ENCODE measurements at regions not wholly inside any gene's neighbourhood (a gene's known extent, or its start where the extent isn't known, plus 50 kb on each side); places are given as distances from the start of the nearest gene placed in this dataset.

DNA sequence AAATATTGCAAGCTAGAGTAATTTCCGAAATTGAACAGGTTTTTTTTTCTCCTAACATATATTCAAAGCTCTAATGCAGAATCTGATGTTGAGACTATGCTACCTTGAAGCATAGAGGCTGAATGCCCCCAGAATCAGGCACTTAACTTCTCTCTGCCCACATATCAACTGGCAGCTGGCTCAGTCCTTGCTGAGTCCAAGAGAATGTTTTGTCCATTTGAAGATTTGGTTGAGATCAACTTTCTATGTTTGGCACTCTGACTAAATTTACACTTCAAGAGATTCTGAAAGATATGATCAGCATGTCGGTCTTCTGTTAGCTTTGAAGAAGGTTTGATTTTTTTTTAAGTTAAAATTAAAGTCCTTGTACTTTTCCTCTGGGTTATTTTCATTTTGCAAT is 1298.1 kb downstream of the EPHA7 start:
- H3K4me3 ChIP-seq (ENCODE audit: low read depth, low read length) = no peak overlapping the region
- no peak for TF ChIP-seq CTCF (IDR thresholded peaks at IDR 0.05; ENCODE audit: low read depth, low read length, missing control alignments)
- in situ Hi-C loops (cut with HindIII; ENCODE audit: low pct_ligation_motif_present, low sequenced_read_pairs) = no loop called here

GRCh38 chr6:92117800-92118199 is 1301.6 kb downstream of the EPHA7 start:
- Histone ChIP-seq H3K27ac (no peak overlapping the region), H3K27me3 (replicated peaks) (no peaks in the 10 kb centered on the region), H3K36me3 (replicated peaks) (no peaks in the 10 kb centered on the region), H3K4me3 (ENCODE audit: low read depth, low read length) (no peak overlapping the region)
- no peak for DNase-seq
- in situ Hi-C loops (cut with HindIII; ENCODE audit: low pct_ligation_motif_present, low sequenced_read_pairs) = no loop called here
- TF ChIP-seq CTCF (IDR thresholded peaks at IDR 0.05; ENCODE audit: low read depth, low read length, missing control alignments) = no peak

More for the DNA sequence above, 1298.1 kb downstream of the EPHA7 start:
- Histone ChIP-seq H3K36me3 (replicated peaks) (no peaks in the 10 kb centered on the region), H3K27ac (no peak overlapping the region), H3K27me3 (replicated peaks) (no peaks in the 10 kb centered on the region)
- no peak for DNase-seq

- in situ Hi-C loops (cut with HindIII; ENCODE audit: low pct_ligation_motif_present, low sequenced_read_pairs) = no loop called here
- no peak for TF ChIP-seq CTCF (IDR thresholded peaks at IDR 0.05; ENCODE audit: low read depth, low read length, missing control alignments)
- H3K27ac ChIP-seq = no peak overlapping the region
Observed at GRCh38 chr6:92114797-92115196, 1304.6 kb downstream of the EPHA7 start.

GRCh38 chr6:92114091-92114675 is 1305.2 kb downstream of the EPHA7 start:
- no peak for TF ChIP-seq CTCF (IDR thresholded peaks at IDR 0.05; ENCODE audit: low read depth, low read length, missing control alignments)
- DNase-seq = no peak
- in situ Hi-C loops (cut with HindIII; ENCODE audit: low pct_ligation_motif_present, low sequenced_read_pairs) = no loop called here
- H3K4me3 ChIP-seq (ENCODE audit: low read depth, low read length) = no peak overlapping the region
- H3K27me3 ChIP-seq (replicated peaks) = no peaks in the 10 kb centered on the region
- H3K36me3 ChIP-seq (replicated peaks) = no peaks in the 10 kb centered on the region
- H3K27ac ChIP-seq = no peak overlapping the region

More at GRCh38 chr6:92114797-92115196, 1304.6 kb downstream of the EPHA7 start:
- Histone ChIP-seq H3K36me3 (replicated peaks) (no peaks in the 10 kb centered on the region), H3K27me3 (replicated peaks) (no peaks in the 10 kb centered on the region), H3K4me3 (ENCODE audit: low read depth, low read length) (no peak overlapping the region)
- DNase-seq = no peak

GRCh38 chr6:92111386-92111785 is 1308.0 kb downstream of the EPHA7 start:
- Histone ChIP-seq H3K27me3 (replicated peaks) (no peaks in the 10 kb centered on the region), H3K4me3 (ENCODE audit: low read depth, low read length) (no peak overlapping the region), H3K27ac (no peak overlapping the region), H3K36me3 (replicated peaks) (no peaks in the 10 kb centered on the region)
- no peak for TF ChIP-seq CTCF (IDR thresholded peaks at IDR 0.05; ENCODE audit: low read depth, low read length, missing control alignments)
- in situ Hi-C loops (cut with HindIII; ENCODE audit: low pct_ligation_motif_present, low sequenced_read_pairs) = no loop called here
- no peak for DNase-seq

- DNase-seq = no peak
- Histone ChIP-seq H3K36me3 (replicated peaks) (no peaks in the 10 kb centered on the region), H3K27me3 (replicated peaks) (no peaks in the 10 kb centered on the region), H3K27ac (no peak overlapping the region), H3K4me3 (ENCODE audit: low read depth, low read length) (no peak overlapping the region)
- in situ Hi-C loops (cut with HindIII; ENCODE audit: low pct_ligation_motif_present, low sequenced_read_pairs) = no loop called here
- TF ChIP-seq CTCF (IDR thresholded peaks at IDR 0.05; ENCODE audit: low read depth, low read length, missing control alignments) = no peak
Observed at GRCh38 chr6:92110403-92110802, 1309.0 kb downstream of the EPHA7 start.

Measured in brain microvascular endothelial cell (primary cell).